Panc1 (cell line): ENCODE measurements at regions not wholly inside any gene's neighbourhood (a gene's known extent, or its start where the extent isn't known, plus 50 kb on each side); places are given as distances from the start of the nearest gene placed in this dataset.

Source experiments
- POLR2AphosphoS5 ChIP-seq: IDR thresholded peaks from 2 replicates; pipeline ENCODE4 v1.6.1; 2012; ENCODE audit warnings: mild to moderate bottlenecking, low read depth, low read length, moderate library complexity
- REST ChIP-seq, 2 experiments: IDR thresholded peaks; 2 replicates each; pipeline ENCODE4 v1.6.1; 2011 to 2012; ENCODE audit warnings: low read depth in 2 of 2, control low read depth in 1 of 2, low read length in 1 of 2, mild to moderate bottlenecking in 1 of 2, moderate library complexity in 1 of 2; ENCODE audit not compliant: insufficient read depth in 1 of 2
- TF ChIP-seq, protein P1 (sequence below): fragments of 450-650 bp; IDR thresholded peaks from 2 replicates; pipeline ENCODE4 v1.5.1; 2017; ENCODE audit warnings: mild to moderate bottlenecking

GRCh38 chr10:78748235-78748533 lies 320.6 kb upstream of the ZMIZ1 start:
- TF ChIP-seq, protein P1, sequence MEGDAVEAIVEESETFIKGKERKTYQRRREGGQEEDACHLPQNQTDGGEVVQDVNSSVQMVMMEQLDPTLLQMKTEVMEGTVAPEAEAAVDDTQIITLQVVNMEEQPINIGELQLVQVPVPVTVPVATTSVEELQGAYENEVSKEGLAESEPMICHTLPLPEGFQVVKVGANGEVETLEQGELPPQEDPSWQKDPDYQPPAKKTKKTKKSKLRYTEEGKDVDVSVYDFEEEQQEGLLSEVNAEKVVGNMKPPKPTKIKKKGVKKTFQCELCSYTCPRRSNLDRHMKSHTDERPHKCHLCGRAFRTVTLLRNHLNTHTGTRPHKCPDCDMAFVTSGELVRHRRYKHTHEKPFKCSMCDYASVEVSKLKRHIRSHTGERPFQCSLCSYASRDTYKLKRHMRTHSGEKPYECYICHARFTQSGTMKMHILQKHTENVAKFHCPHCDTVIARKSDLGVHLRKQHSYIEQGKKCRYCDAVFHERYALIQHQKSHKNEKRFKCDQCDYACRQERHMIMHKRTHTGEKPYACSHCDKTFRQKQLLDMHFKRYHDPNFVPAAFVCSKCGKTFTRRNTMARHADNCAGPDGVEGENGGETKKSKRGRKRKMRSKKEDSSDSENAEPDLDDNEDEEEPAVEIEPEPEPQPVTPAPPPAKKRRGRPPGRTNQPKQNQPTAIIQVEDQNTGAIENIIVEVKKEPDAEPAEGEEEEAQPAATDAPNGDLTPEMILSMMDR, result no peak
- TF ChIP-seq POLR2AphosphoS5, result no peak
- TF ChIP-seq REST (IDR thresholded peaks at IDR 0.05; ENCODE audit: insufficient read depth in 1 of 2, low read depth in 2 of 2, low read length in 1 of 2), result no peak
